ENCODE measurements at regions not wholly inside any gene's neighbourhood (a gene's known extent, or its start where the extent isn't known, plus 50 kb on each side); places are given as distances from the start of the nearest gene placed in this dataset.

DNA sequence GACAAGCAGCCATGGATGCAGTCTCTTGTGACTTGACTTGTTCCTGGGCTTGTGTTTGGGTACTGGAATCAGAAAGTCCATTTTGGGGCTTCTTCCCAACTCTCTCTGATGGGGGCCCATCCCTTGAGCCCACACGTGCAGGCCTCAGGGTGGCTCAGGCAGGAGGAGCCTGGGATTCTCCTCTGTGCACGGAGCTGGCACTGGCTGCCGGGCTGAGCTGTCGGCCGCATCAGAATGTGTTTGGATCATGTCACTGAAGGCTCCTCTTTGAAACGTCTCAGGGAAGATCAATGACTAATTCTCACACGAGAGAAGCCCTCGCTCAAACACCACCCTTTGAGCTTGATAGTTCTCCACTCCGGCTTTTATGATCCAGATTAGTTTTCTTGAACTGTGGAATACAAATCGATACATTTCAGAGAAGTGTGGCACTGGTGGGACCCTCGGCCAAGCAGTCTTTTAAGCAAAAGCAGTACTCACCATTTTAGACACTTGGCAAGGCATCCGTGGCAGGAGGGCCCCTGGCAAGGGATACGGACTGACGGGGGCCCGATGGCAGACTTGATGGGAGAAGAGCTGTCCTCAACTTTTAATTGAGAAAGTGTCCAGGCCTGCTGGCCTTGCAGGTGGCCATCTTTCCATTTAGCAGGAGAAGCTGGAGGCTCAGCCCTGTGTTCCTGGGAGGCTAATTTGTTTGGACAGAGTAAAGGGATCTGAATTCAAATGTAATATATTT lies 220.7 kb upstream of the C1orf174 start:
- Histone ChIP-seq H3K27me3 (ENCODE audit: control insufficient read depth in 2 of 2, insufficient read depth in 2 of 2, low read length in 2 of 2) (no peaks in the 10 kb centered on the region), H3K4me1 (ENCODE audit: control insufficient read depth, extremely low read depth, insufficient read depth, low read length) (no peaks in the 10 kb centered on the region), H3K79me2 (ENCODE audit: control insufficient read depth, insufficient read depth, low read length) (no peaks in the 10 kb centered on the region), H3K4me3 (replicated peaks in 1 of 3; ENCODE audit: insufficient read depth in 1 of 3, low read depth in 1 of 3, low read length in 3 of 3) (no peak overlapping the region), H3K9me3 (replicated peaks; ENCODE audit: control insufficient read depth, insufficient read depth, low read length) (peaks cover 8% of the 10 kb centered on the region), H3K4me2 (ENCODE audit: insufficient read depth, low read length) (no peak overlapping the region), H2AFZ (ENCODE audit: low read depth, low read length) (no peak overlapping the region), H3K9me1 (replicated peaks; ENCODE audit: control insufficient read depth, extremely low read depth, insufficient read depth, low read length) (no peaks in the 10 kb centered on the region), H3K27ac (ENCODE audit: insufficient read depth, low read depth, low read length) (no peak overlapping the region), H3K9ac (replicated peaks; ENCODE audit: extremely low read depth, insufficient read depth, low read length) (no peak overlapping the region), H4K20me1 (replicated peaks; ENCODE audit: control insufficient read depth, extremely low read depth, insufficient read depth, low read length) (no peaks in the 10 kb centered on the region), H3K36me3 (ENCODE audit: control insufficient read depth in 2 of 2, extremely low read depth in 1 of 2, insufficient read depth in 2 of 2, low read length in 2 of 2) (no peaks in the 10 kb centered on the region)
- DNase-seq (ENCODE audit: low read depth, low spot score) (no peak), FAIRE-seq (no peak)
- dilution Hi-C loops (cut with MboI; ENCODE audit: extremely low pct_ligation_motif_present, low sequenced_read_pairs), result no loop called here
- POLR2A ChIA-PET, result no interaction called here
- intact Hi-C loops (cut with micrococcal nuclease), result no loop called here
- BruUV-seq (replicated peaks), result no TSS peak
- CTCF ChIA-PET, result no interaction called here
- TF ChIP-seq EZH2 (IDR thresholded peaks at IDR 0.05; ENCODE audit: borderline replicate concordance, low read depth, low read length, severe bottlenecking) (no peak), GATA2 (IDR thresholded peaks at IDR 0.05; ENCODE audit: insufficient read depth, insufficient read length, low read depth, low read length) (no peak), POLR2AphosphoS5 (IDR thresholded peaks at IDR 0.05; ENCODE audit: insufficient read depth, low read depth, low read length) (no peak), JUN (IDR thresholded peaks at IDR 0.05; ENCODE audit: borderline replicate concordance, insufficient read depth, insufficient read length, low read depth) (no peak), POLR2A (IDR thresholded peaks at IDR 0.05; ENCODE audit: low read depth, low read length) (no peak), FOS (IDR thresholded peaks at IDR 0.05; ENCODE audit: borderline replicate concordance, insufficient read depth, low read length) (no peak), MYC (IDR thresholded peaks at IDR 0.05; ENCODE audit: low read depth, low read length) (no peak)
- TF ChIP-seq, protein P1, sequence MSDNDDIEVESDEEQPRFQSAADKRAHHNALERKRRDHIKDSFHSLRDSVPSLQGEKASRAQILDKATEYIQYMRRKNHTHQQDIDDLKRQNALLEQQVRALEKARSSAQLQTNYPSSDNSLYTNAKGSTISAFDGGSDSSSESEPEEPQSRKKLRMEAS (IDR thresholded peaks at IDR 0.05; ENCODE audit: insufficient read depth, insufficient read length), result no peak

DNA sequence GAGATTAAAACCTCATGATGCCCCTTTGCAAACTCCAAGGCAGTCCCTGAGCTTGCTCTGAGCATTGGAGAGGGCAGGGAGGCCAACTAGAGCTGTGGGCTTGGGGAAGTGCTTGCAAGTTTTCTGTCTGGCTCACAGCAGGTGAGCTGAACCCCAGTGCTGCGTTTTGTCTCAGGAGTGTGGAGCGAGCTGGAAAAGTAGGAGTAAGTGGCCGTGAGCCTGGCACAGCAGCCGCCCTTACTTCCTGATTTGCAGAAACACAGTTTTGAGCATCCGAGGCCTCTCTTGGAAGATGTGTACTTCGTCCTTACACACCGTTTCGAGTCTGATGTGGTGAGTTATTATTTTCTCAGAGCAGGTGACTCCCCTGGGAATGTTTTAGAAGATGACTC lies 221.2 kb upstream of the C1orf174 start:
- no peaks in the 10 kb centered on the region for H3K27me3 ChIP-seq (ENCODE audit: control insufficient read depth in 2 of 2, insufficient read depth in 2 of 2, low read length in 2 of 2)
- no peaks in the 10 kb centered on the region for H3K9me1 ChIP-seq (replicated peaks; ENCODE audit: control insufficient read depth, extremely low read depth, insufficient read depth, low read length)
- no peak overlapping the region for H3K4me2 ChIP-seq (ENCODE audit: insufficient read depth, low read length)
- no peak overlapping the region for H3K4me3 ChIP-seq (replicated peaks in 1 of 3; ENCODE audit: insufficient read depth in 1 of 3, low read depth in 1 of 3, low read length in 3 of 3)
- POLR2A ChIA-PET, result no interaction called here
- dilution Hi-C loops (cut with MboI; ENCODE audit: extremely low pct_ligation_motif_present, low sequenced_read_pairs) (no loop called here), intact Hi-C loops (cut with micrococcal nuclease) (no loop called here)
- DNase-seq (ENCODE audit: low read depth, low spot score) (no peak), FAIRE-seq (no peak)
- H3K9me3 ChIP-seq (replicated peaks; ENCODE audit: control insufficient read depth, insufficient read depth, low read length), result peaks cover 8% of the 10 kb centered on the region
- no peaks in the 10 kb centered on the region for H3K4me1 ChIP-seq (ENCODE audit: control insufficient read depth, extremely low read depth, insufficient read depth, low read length)
- no peaks in the 10 kb centered on the region for H3K79me2 ChIP-seq (ENCODE audit: control insufficient read depth, insufficient read depth, low read length)
- TF ChIP-seq EZH2 (IDR thresholded peaks at IDR 0.05; ENCODE audit: borderline replicate concordance, low read depth, low read length, severe bottlenecking), result no peak
- H3K27ac ChIP-seq (ENCODE audit: insufficient read depth, low read depth, low read length), result no peak overlapping the region
- H3K36me3 ChIP-seq (ENCODE audit: control insufficient read depth in 2 of 2, extremely low read depth in 1 of 2, insufficient read depth in 2 of 2, low read length in 2 of 2), result no peaks in the 10 kb centered on the region
- CTCF ChIA-PET, result no interaction called here
- H4K20me1 ChIP-seq (replicated peaks; ENCODE audit: control insufficient read depth, extremely low read depth, insufficient read depth, low read length), result no peaks in the 10 kb centered on the region
- no peak overlapping the region for H2AFZ ChIP-seq (ENCODE audit: low read depth, low read length)
- H3K9ac ChIP-seq (replicated peaks; ENCODE audit: extremely low read depth, insufficient read depth, low read length), result no peak overlapping the region
- BruUV-seq (replicated peaks), result no TSS peak
